Activated CD4-positive, alpha-beta memory T cell treated with anti-CD3 and anti-CD28 coated beads for 36 hours (primary cell): ENCODE measurements at regions not wholly inside any gene's neighbourhood (a gene's known extent, or its start where the extent isn't known, plus 50 kb on each side); places are given as distances from the start of the nearest gene placed in this dataset.
A peak's percentile ranks its signal among the peaks of the same experiment; 100 is the strongest.

Experiments
- CTCF ChIA-PET: fragments of 350-600 bp; sonication (Branson Sonifier 250); formaldehyde crosslinking; loops from one replicate; lab custom pipeline; 2021; ENCODE audit warnings: antibody characterized with exemption, inconsistent platforms; lab: Charles Lee
- POLR2A ChIA-PET: fragments of 350-600 bp; sonication (Branson Sonifier 250); formaldehyde crosslinking; loops from one replicate; lab custom pipeline; 2021; ENCODE audit warnings: antibody characterized with exemption; lab: Charles Lee
- DNase-seq: peaks from one replicate; pipeline ENCODE4 v3.0.0-alpha.2; 2020
- H3K27ac Mint-ChIP-seq: one replicate; pipeline ENCODE4 v1.8.0; 2021; ENCODE audit warnings: mixed read lengths
- H3K27me3 Mint-ChIP-seq: one replicate; pipeline ENCODE4 v1.8.0; 2021; ENCODE audit warnings: mixed read lengths
- H3K36me3 Mint-ChIP-seq: one replicate; pipeline ENCODE4 v1.8.0; 2021; ENCODE audit warnings: mixed read lengths
- H3K4me1 Mint-ChIP-seq: one replicate; pipeline ENCODE4 v1.8.0; 2021; ENCODE audit warnings: low read depth, mixed read lengths
- H3K4me3 Mint-ChIP-seq: one replicate; pipeline ENCODE4 v1.8.0; 2021; ENCODE audit warnings: mild to moderate bottlenecking, mixed read lengths
- H3K9me3 Mint-ChIP-seq: one replicate; pipeline ENCODE4 v1.8.0; 2021; ENCODE audit warnings: mixed read lengths
- intact Hi-C: fragments of 100-400 bp; cut with micrococcal nuclease; formaldehyde crosslinking; loops from one replicate; pipeline ENCODE4 v1.15.1; 2023

DNA sequence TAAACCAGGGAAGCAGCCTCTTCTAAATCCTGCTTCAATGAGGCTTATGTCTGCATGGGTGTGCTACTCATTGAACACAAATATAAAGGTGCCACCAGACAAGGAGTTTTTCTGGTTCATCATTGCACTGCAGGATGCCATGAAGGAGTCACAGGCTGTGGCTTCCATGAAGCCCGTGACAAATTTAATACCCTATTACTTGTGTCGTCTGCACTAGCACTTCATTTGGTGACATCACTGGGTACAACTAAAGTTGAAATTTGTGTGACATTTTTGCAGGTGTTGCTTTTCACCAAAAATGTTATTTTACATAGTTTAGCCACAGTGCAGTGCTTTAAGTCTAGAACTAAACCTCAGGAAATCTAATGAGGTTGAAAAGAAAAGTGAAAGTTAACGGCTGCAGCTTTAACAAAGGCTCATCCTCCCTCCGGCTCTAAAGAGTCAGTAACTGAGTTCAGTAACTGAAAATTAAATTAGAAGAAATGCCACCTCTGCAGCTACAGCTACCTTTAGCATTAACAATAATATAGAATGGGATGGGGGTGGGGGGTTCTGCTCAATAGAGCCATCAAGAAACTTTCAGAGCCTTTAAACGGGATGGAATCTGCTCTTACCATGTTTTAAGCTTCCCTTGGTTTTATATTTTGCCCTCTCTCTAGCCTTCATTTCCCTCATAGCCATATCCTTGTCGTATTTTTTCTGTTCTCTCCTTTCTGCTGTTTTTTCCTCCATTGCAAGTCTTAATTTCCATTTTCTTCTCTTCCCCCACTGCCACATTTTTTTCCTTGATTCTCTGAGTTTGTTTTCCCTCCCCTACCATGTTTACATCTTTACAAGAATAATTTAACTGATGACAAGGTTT, 233.8 kb upstream of the TMEM161B start:
- ChIA-PET POLR2A (no interaction called here), CTCF (no interaction called here)
- intact Hi-C loops, result loop anchor here (2.0 to 5.0 kb wide), 4 partner anchors 175 to 1090 kb away; partner anchors contain the start of genes CCNH and TMEM161B
- Mint-ChIP-seq H3K4me1 (peaks cover 12% of the 10 kb centered on the region), H3K4me3 (peak overlapping the region; percentile 77), H3K9me3 (no peaks in the 10 kb centered on the region), H3K27ac (peak overlapping the region; percentile 58), H3K36me3 (no peaks in the 10 kb centered on the region), H3K27me3 (no peaks in the 10 kb centered on the region)
- DNase-seq, result peak; percentile 12

DNA sequence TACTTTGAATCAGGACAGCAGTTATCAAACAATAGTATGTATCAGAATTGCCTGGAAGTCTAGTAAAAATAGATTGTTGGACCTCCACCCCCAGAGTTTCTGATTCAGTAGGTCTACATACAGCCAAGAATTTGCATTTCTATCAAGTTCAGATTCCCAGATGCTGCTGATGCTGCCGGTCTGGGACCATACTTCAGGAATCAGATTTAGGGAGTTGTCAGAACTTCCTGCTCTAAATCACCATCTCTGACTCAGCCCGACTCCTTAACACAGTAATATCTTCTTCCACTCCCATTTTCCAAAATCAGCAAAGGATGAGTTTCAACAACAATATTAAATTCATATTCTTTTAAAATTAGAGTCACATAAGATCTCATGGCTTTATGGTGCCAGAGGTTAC, 227.2 kb upstream of the TMEM161B start:
- CTCF ChIA-PET, result no interaction called here
- Mint-ChIP-seq H3K4me3 (no peak overlapping the region), H3K27ac (no peak overlapping the region), H3K36me3 (no peaks in the 10 kb centered on the region), H3K27me3 (peaks cover 10% of the 10 kb centered on the region), H3K4me1 (no peaks in the 10 kb centered on the region), H3K9me3 (no peaks in the 10 kb centered on the region)
- POLR2A ChIA-PET, result no interaction called here
- DNase-seq, result no peak
- intact Hi-C loops, result no loop called here

DNA sequence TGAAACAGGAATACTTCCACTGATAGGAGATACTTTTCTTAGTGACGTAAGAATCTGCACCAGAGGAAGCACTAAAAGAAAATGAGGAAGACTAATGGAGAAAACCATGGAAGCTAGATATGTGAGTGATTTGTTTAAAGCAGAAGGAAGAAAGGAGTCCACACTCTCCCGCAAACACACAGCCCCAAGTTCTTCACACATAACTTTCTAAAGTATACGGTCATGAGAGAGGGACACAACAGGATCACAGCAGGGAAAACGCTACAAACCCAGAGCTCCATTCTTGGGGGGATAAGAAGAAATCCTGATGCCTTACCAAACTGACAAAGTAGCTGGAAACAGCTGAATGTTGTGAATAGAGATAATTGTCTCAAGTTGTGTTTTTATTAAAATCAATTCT, 222.2 kb upstream of the TMEM161B start:
- ChIA-PET POLR2A (no interaction called here), CTCF (no interaction called here)
- DNase-seq, result no peak
- H3K4me1 Mint-ChIP-seq, result no peaks in the 10 kb centered on the region
- H3K36me3 Mint-ChIP-seq, result no peaks in the 10 kb centered on the region
- H3K27me3 Mint-ChIP-seq, result peaks cover 10% of the 10 kb centered on the region
- no peak overlapping the region for H3K4me3 Mint-ChIP-seq
- intact Hi-C loops, result no loop called here
- H3K9me3 Mint-ChIP-seq, result no peaks in the 10 kb centered on the region
- no peak overlapping the region for H3K27ac Mint-ChIP-seq

DNA sequence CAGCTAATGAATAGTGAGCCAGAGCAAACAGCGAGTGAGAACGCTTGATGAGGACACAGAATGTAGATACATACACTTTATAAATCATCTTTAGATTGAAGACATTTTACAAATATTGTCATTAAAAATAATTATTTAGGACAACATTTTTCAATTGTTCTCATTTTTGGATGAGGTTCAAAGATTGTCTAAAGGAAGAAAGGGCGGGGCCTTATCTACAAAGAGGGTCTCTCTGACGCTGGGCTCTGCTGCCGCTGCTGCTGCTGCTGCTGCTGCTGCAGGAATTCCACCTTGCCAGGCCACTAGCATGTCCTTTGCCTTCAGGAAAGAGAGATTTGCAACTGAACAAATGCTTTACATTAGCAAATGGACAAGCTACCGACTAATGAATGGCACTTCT, 220.7 kb upstream of the TMEM161B start:
- Mint-ChIP-seq H3K27me3 (peaks cover 10% of the 10 kb centered on the region), H3K27ac (no peak overlapping the region), H3K4me1 (no peaks in the 10 kb centered on the region), H3K4me3 (no peak overlapping the region), H3K36me3 (no peaks in the 10 kb centered on the region), H3K9me3 (no peaks in the 10 kb centered on the region)
- no peak for DNase-seq
- ChIA-PET CTCF (no interaction called here), POLR2A (no interaction called here)
- intact Hi-C loops, result no loop called here

DNA sequence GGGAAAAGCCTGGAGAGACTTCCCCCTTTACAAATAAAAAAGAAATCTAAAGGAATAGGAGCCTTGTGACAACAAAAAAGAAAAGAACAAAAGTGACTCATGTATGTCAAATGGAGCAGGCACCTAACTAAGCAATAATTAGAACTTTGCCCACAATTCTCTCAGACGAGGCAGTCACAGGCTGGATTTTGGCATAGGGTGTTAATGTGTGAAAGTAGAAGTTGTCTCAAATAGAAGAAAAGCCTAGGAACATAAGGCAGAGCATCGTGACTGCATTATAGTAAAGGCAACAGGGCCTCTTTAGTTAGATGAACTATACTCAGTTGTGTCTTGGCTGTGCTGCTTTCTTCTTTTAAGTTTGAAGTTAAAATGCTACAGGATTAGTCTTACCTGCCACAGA, 219.9 kb upstream of the TMEM161B start:
- intact Hi-C loops, result no loop called here
- Mint-ChIP-seq H3K36me3 (no peaks in the 10 kb centered on the region), H3K4me1 (no peaks in the 10 kb centered on the region), H3K27me3 (peaks cover 10% of the 10 kb centered on the region), H3K4me3 (no peak overlapping the region), H3K9me3 (no peaks in the 10 kb centered on the region), H3K27ac (no peak overlapping the region)
- no peak for DNase-seq
- ChIA-PET CTCF (no interaction called here), POLR2A (no interaction called here)

DNA sequence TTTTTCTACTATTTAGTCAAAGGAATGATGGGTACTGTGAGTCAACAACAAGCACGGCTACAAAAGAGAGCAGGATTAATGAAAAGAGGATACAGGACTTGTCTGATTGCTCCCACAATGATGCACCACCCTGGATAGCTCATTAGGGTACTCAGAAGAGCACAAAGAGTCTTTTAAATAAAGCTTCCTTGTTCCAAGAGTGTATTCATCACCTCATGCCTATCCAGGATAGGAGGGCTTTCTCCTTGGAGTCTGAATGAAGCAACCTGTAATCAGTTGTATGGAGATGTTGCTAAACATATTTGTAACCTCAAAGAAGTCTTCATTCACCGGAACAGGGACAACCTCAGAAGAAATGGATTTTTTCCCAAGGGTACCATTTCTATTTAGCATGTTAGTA, 219.5 kb upstream of the TMEM161B start:
- DNase-seq, result no peak
- peaks cover 10% of the 10 kb centered on the region for H3K27me3 Mint-ChIP-seq
- POLR2A ChIA-PET, result no interaction called here
- H3K9me3 Mint-ChIP-seq, result no peaks in the 10 kb centered on the region
- intact Hi-C loops, result no loop called here
- H3K4me3 Mint-ChIP-seq, result no peak overlapping the region
- H3K4me1 Mint-ChIP-seq, result no peaks in the 10 kb centered on the region
- H3K27ac Mint-ChIP-seq, result no peak overlapping the region
- H3K36me3 Mint-ChIP-seq, result no peaks in the 10 kb centered on the region
- CTCF ChIA-PET, result no interaction called here

DNA sequence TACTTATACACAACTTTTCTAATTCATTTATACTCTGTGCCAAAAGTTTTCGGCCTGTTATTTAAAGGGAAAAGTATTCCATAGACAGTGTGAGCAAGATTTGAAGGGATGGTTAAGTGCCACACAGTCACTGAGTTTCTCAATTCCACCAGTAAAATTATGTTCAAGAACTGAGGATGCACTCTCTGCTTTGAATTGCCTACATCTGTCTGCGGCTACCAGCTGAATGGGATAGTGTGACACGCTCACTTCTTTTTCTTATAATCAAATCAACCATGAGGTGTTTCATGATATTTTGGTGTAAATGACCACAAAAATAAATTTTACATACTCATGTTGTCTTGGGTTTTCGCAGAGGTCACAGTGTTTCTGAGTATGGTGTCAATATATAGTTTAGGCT, 218.4 kb upstream of the TMEM161B start:
- Mint-ChIP-seq H3K27ac (no peak overlapping the region), H3K4me1 (no peaks in the 10 kb centered on the region), H3K4me3 (no peak overlapping the region), H3K9me3 (no peaks in the 10 kb centered on the region), H3K27me3 (peaks cover 8% of the 10 kb centered on the region), H3K36me3 (no peaks in the 10 kb centered on the region)
- CTCF ChIA-PET, result no interaction called here
- POLR2A ChIA-PET, result no interaction called here
- intact Hi-C loops, result no loop called here
- no peak for DNase-seq

DNA sequence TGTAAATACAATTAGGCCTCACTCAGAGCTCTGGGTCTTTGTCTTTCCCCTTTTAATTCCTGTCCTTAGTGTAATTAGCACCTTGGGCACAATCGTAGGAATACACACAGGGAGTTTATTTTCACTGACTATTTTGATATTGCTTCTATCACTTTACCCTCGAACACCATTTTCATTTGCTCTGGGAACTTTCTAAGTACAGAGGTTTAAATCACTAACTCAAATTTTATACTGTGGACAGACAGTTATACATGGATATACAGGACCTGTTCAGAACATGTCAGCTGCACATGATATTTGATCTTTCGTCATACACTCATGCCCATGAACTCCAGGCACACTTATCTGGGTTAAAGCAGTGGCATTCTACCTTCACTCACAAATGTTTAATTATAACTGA, 217.8 kb upstream of the TMEM161B start:
- no peaks in the 10 kb centered on the region for H3K36me3 Mint-ChIP-seq
- no peak for DNase-seq
- H3K4me3 Mint-ChIP-seq, result no peak overlapping the region
- intact Hi-C loops, result no loop called here
- H3K27ac Mint-ChIP-seq, result no peak overlapping the region
- H3K4me1 Mint-ChIP-seq, result no peaks in the 10 kb centered on the region
- POLR2A ChIA-PET, result no interaction called here
- H3K9me3 Mint-ChIP-seq, result no peaks in the 10 kb centered on the region
- H3K27me3 Mint-ChIP-seq, result peaks cover 6% of the 10 kb centered on the region
- CTCF ChIA-PET, result no interaction called here

DNA sequence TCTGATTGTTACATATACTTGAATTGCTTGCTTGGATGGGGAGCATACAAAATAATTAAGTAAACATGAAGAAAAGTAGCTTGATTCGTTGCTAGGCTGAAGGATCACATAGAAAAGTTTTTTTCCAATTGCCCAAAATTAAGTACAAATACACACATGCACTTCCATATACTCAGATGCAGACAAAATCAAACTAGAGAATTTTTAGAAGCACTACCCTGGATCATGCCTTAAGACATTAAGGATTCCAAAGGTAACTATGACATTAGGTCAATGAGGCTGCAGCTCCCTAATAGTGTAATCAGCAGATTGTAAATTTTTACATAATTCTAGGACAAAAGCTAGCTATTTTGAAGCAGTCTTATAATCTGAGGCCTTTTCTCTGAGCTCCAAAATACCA, 216.9 kb upstream of the TMEM161B start:
- Mint-ChIP-seq H3K4me1 (no peaks in the 10 kb centered on the region), H3K36me3 (no peaks in the 10 kb centered on the region), H3K4me3 (no peak overlapping the region), H3K27ac (no peak overlapping the region), H3K27me3 (peaks cover 4% of the 10 kb centered on the region), H3K9me3 (no peaks in the 10 kb centered on the region)
- CTCF ChIA-PET, result interaction anchor here (0.7 kb wide), 1 partner anchor 194 kb away, joined by 3 read pairs; no protein-coding TSS in a partner anchor
- POLR2A ChIA-PET, result no interaction called here
- intact Hi-C loops, result no loop called here
- no peak for DNase-seq

DNA sequence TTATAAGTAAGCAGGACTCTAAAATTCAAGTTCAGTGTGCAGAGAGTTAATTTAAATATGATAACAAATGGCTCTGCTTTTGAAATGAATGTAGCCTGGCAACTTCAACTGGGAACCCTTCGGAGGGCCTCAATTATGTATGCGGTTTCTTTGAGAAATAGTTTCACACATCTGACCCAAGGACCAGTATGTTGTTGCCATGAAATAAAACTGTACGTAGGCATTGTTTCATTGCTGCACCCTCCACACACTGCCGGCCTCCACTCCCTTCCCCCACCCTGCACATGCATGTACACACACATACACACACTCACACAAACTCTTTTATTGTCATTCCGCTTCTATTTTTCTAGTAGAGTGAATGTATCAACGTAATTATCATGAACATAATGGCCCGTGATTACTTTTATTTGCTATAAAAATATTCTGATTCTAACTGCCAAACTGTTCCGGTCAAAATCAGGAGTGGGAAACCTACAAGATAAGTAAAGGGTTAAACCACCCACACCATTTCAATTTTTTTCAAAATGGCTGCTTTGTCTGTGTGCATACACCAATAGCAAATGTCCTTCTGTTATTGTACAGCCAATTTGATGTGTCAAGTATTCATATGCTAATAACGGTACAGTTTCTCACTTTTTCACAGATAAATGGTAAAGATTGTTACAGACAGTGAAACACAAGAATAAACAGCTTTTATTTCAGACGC, 215.5 kb upstream of the TMEM161B start:
- Mint-ChIP-seq H3K4me3 (no peak overlapping the region), H3K4me1 (no peaks in the 10 kb centered on the region), H3K9me3 (no peaks in the 10 kb centered on the region), H3K27ac (no peak overlapping the region), H3K27me3 (peaks cover 7% of the 10 kb centered on the region), H3K36me3 (no peaks in the 10 kb centered on the region)
- POLR2A ChIA-PET, result no interaction called here
- CTCF ChIA-PET, result no interaction called here
- intact Hi-C loops, result no loop called here
- no peak for DNase-seq

DNA sequence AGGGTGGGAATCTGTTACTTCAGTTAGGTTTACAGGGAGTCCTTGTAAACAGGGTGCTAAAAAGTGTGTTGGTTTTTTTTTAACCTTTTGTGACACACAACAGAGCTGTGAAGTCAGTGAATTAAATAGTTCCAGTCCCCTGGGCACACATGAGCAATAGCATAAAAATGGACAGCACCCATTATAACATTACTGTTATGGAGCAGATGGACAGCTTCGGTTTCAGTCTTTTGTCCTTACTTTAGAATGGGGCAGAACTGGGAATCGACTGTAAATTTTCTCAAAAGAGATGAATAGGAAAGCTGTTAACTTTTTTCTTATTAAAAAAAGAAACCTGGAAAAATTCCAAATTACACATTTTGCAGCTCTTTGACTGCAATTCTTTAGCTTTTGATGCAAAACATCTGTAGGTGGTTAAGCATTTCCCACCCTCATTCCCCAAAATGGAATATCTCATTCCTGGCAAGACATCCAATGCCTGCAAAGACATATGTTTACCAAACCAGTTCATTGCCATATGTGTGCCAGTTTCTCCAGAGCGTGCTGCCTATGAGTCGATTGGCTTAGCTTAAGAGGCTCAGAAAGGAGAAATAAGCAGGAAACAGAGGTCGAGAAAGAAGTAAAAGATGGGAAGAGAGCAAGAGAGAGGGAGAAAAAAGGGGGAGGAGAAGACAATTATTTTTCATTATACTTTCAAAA, 212.3 kb upstream of the TMEM161B start:
- no peaks in the 10 kb centered on the region for H3K36me3 Mint-ChIP-seq
- no peaks in the 10 kb centered on the region for H3K9me3 Mint-ChIP-seq
- H3K27ac Mint-ChIP-seq, result no peak overlapping the region
- H3K4me3 Mint-ChIP-seq, result no peak overlapping the region
- no peak for DNase-seq
- intact Hi-C loops, result no loop called here
- CTCF ChIA-PET, result no interaction called here
- H3K4me1 Mint-ChIP-seq, result no peaks in the 10 kb centered on the region
- H3K27me3 Mint-ChIP-seq, result peaks cover 11% of the 10 kb centered on the region
- POLR2A ChIA-PET, result no interaction called here

DNA sequence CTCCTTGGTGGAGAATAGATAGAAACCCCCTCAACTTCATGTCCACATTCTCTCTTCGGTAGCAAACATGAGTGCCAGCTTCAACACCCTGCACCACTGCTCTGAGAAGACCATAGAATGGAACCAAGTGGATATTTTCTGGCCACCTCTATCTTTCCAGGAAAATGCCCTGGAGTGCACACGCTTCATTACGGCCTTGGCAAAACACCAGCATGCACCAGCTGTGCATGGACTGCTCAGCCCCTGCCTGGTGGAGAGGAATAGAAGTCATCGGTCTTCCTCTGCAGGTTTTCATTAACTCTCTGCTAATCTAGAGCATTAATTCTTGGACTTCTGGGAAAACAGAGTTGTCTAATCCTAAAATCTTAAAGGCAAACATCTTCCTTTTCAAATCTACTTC, 211.6 kb upstream of the TMEM161B start:
- intact Hi-C loops, result no loop called here
- no peak for DNase-seq

More for the DNA sequence above, 211.6 kb upstream of the TMEM161B start:
- H3K9me3 Mint-ChIP-seq, result no peaks in the 10 kb centered on the region
- H3K4me1 Mint-ChIP-seq, result no peaks in the 10 kb centered on the region
- H3K4me3 Mint-ChIP-seq, result no peak overlapping the region
- ChIA-PET POLR2A (no interaction called here), CTCF (no interaction called here)
- H3K27ac Mint-ChIP-seq, result no peak overlapping the region
- H3K36me3 Mint-ChIP-seq, result no peaks in the 10 kb centered on the region
- H3K27me3 Mint-ChIP-seq, result peaks cover 13% of the 10 kb centered on the region
